GF-D8 (cell line): ENCODE measurements at regions not wholly inside any gene's neighbourhood (a gene's known extent, or its start where the extent isn't known, plus 50 kb on each side); places are given as distances from the start of the nearest gene placed in this dataset.

ENCODE experiments used
- DNase-seq: peaks from one replicate; lab custom pipeline; 2025; lab: John Stamatoyannopoulos, UW

DNA sequence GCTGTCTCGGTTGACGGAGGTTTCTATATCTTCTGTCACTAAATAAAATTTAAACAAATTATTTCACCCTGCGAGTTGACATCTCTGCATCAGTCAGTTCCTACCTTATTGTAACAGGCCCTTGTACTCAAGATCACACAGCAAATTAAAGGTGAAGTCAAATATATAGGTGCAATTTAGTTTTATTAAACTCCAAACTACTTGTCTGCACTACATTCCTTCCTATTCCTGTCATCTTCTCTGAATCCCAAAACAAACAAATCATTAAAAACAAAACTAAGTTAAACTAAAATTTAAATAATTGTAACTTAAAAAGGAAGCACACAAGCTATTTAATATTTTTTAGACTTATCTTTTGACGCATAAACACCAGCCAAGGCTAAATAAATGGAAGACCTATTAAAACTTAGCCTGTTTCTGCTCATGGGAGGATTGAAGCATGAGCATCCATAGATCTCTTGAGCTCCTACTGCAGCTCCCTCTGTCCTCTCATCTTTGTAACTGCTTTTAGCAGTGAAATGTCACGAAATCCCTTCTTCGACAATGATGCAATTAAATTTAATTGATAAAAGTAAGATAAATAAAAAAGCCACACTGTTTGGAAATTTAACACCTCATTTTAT, 1152.3 kb upstream of the GJE1 start:
- no peak for DNase-seq

DNA sequence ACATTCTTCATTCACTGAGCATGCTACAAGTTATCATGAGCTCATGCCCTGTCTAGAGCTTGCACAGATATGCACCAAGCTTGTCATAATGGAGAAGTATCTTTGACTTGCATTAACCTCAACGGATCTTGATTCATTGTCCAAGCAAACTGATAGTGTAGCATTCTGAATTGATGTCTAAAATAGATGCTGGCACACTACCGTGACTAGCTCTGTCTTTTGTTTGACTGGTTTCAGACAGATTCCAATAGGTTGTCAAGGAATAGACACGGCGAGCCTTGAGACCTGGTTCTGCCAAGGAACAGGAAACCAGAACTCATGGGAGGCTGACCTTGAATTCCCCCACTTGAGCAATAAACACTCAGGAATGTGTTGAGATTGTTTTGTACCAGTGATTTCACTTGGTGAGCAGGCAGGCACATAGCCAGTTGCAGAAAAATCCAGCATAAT, 1153.1 kb upstream of the GJE1 start:
- DNase-seq: no peak

DNA sequence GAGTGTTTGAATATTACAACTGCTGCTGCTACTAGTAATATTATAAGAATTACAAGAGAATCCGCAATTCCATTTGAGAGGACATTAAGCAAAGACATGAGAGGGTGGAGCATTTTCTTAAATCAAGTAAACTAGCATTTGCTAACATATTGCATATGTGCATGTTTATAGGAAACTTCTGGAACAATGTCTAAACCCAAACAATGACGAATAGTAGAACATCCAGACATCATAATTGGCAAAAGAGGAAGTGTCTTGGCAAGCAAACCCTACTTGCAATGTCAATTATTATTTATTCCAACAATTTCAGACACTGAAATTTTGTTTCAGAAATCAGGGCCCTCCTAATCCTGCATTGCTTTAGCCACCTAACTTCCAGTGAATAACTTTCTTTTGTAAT, 1155.3 kb upstream of the GJE1 start:
- no peak for DNase-seq

DNA sequence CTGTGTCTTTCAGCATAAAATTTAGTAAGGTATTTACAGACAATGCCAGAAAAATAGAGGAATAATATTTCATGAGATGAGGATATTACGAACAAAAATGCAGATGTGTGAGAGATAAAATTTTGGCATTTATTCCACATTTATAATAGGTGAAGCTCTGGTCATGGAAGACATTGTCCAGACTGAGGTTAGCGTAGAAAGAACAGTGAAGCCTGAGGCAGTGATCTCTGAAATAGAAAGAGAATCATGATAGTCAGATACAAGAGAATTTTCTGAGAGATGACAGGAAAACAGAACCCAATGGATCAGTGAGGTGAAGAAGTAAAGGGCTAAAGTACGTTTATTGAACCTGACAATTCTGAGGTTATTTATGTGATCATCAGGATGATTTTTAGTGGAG, 1155.9 kb upstream of the GJE1 start:
- no peak for DNase-seq

DNA sequence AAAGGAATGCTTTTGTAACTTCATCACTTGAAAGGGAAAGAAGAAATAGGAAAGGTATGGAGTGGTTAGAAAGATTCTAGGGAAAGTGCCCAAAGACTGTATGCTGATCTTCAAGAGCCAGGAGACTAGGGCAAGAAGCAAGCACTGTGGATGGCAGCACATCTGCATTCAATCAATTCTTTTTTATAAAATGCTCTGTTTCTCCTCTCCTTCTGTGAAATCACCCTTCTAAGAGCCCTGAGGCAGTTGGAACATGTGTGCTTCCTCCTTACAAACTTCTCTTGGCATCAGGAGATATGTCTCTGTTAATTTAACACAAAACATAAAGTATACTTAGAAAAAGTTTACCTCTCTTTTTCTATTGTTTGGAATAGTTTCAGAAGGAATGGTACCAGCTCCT, 1162.2 kb upstream of the GJE1 start:
- DNase-seq: no peak

DNA sequence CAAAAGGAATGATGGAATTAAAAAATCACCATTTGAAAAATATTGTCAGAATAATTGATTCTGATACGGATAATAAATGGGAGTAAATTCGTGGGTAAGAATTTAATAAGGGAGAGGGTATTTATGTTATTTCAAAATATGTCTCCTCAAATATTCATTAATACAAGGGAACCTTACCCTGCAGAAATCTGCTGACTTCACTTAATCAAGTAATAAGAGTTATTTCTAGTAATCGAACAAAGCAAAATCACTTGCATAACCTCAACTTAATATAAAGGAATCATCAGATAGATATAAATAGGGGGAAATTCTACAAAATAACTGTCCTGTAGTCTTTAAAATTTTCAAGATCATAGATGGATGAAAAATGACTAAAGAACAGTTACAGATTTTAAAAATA, 1164.7 kb upstream of the GJE1 start:
- no peak for DNase-seq

DNA sequence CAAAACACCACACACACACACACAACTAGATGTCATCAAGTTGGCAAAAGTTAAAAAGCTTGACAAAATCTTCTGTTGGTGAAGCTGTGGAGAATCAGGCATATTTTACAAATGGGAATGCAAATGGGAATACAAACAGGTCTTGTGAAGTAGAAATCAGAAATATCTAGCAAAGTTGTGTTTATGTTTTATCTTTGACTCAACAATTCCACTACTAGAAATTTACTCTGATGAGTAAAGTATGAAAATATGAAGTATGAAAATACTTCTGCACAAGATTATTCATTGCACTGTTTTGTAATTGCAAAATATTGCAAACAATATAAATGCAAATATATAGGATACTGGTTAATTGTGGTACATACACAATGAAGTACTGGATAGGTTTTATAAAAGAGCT, 1166.0 kb upstream of the GJE1 start:
- no peak for DNase-seq

GRCh38 chr6:140960566-140960965, 1172.2 kb upstream of the GJE1 start:
- DNase-seq: no peak

DNA sequence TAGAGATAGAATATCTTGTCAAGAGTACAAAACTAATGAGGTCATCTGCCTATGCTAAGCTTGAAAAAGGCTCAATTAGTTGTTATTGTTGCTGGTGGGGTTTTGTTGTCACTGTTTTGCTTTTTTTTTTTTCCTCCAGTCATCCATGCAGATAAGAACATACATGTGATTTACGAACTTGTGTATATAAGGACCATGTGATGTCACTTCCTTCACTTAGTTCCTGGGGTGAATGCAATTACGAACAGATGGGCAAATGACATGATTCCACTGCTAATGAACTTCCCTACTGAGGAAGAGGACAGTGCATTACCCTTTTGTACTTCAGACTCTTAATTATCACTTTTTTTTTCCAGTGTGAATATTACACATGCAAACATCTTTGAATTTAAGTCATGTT, 1175.3 kb upstream of the GJE1 start:
- no peak for DNase-seq

GRCh38 chr6:140956571-140957369, 1176.0 kb upstream of the GJE1 start:
- DNase-seq: no peak

GRCh38 chr6:140940251-140940925, 1192.3 kb upstream of the GJE1 start:
- DNase-seq: no peak

DNA sequence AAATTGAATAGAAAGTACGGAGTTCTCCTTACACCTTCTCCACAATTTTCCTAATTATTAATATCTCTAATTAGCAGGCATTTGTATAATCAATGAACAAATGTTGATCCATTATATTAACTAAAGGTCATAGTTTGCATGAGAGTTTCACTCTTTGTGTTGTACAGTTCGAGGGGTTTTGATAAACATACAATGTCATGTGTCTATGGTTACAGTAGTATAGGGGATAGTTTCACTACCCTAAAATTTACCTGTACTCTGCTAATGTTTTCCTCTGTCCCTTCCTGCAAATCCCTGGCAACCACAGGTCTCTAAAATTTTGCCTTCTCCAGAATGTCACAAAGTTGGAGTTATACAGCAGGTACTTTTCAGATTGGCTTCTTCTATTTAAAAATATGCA, 1199.8 kb upstream of the GJE1 start:
- no peak for DNase-seq

GRCh38 chr6:140931581-140931980, 1201.1 kb upstream of the GJE1 start:
- DNase-seq: no peak

DNA sequence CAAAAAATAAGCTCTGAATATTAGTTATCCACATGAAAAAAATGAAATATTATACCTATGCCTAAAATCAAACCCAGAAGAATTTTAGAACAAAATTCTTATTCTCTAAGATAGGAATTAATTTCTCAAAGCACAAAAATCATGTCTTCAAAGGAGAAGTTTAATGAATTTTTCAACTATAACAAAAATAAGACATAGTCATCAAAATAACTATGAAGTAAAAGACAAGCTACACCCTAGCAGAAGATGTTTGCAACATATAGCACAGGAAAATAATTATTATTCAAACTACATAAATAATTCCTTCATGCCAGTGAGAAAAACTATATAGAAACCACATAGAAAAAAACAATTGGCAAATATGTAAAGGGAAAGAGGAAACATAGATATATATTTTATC, 1203.6 kb upstream of the GJE1 start:
- DNase-seq: no peak

DNA sequence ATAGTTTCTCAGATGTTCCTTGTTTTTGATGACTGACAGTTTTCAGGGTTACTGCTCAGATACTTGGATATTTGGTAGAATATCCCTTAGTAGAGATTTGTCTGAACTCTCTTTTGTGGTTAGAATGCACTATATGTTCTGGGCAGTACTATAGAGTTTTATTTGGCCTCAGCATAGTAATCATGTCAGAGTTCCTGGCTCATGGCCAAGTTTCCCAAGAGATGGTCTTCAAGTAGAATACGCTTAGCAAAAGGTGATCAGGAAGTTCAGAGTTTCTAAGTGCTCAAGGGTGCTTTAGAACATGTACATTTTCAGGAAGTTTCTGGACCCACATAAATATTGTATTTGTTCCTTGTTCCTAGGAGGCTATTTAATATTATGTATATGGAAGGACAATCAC, 1209.7 kb upstream of the GJE1 start:
- DNase-seq: no peak

DNA sequence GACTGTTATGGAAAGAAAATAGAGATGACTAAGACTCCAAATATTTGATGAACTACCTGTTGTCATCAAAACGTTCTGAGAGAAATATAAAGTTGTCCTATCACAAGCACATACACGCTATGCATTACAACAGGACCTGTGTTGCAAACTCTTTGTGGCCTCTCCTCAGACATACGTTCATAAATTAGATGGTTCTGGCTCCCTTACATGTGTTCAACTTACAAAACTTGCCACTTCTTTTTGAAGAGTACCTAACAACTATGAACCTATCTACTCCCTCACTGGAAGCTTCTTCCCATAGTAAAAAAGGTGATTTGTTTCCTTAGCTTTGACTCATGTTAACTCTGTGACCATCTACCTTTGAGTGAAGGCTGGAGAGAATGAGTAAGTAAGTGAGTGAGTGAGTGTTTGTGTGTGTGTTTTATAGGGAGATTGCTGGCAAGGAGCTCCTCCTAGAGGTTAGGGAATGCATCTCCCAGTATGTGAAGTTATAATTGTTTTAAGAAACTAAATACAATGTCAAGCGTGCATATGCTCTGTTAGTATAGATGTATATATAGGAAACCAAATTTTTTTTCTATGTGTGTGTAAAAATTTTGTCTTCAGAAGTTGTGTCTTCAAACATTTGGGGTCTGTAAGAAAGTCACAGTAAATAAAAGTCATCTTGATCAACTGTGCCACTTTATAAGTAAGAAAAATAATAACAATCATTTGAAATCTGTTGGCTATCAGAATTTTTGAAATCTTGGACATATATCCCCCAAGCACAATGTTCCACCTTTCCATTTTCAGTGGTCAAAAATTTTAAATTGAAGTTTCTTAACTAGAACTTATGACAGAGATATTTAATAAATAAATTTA, 1211.1 kb upstream of the GJE1 start:
- DNase-seq: no peak

GRCh38 chr6:140917911-140918310, 1214.8 kb upstream of the GJE1 start:
- DNase-seq: no peak

DNA sequence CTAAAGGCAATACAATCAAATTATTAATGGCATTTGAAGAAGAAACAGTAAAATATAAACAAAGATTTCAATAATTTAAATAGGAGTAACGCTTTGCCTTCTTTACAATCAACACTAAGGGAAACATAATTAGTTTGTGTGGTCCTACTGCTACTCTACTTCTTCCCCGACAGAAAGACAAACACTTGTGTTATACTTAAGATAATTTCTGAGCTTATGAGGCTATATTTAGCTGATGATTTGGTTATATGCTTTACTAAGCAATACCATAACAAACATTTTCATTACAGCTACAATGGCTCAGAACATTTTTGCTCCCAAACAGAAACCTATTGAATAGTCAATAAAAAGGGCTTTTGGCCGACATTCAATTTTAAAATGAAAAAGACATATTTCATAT, 1217.2 kb upstream of the GJE1 start:
- no peak for DNase-seq

- DNase-seq: no peak
Measured at GRCh38 chr6:140915103-140915502, 1217.6 kb upstream of the GJE1 start.

DNA sequence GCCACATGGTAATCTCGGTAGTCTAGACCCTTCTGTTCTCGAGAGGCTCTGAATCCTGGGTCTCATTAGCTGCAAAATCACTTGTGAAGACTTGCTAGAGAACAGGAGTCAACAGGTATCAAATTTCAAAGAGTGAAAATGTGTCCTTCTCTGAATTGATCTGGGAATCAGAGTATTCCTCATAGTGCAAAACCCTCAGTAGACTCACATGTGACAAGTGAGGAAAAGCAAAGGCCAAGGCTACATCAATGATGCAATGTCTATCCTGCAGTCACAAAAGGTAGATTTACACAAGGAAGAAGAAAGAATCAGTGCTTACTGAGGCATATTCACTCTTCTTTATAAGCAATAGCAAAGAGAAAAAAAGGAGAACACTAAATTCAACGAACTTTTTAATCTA, 1220.0 kb upstream of the GJE1 start:
- DNase-seq: no peak

DNA sequence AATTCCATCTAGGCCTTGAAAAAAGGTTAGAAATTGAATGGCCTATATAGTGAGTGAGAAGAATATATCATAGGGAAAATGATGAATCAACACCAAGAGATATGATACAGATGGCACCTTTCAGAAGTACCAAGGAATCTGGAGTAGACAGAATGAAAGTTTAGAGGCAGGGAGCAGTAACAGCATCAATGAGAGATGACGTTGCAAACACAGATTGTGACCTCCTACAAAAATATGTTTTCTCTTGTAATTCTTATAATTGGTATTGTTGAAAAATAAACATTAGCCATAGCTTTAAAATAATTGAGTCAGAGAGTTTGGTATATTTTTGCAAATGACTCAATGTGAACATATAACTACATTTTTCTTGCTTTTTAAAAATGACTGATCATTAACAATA, 1223.1 kb upstream of the GJE1 start:
- no peak for DNase-seq

DNA sequence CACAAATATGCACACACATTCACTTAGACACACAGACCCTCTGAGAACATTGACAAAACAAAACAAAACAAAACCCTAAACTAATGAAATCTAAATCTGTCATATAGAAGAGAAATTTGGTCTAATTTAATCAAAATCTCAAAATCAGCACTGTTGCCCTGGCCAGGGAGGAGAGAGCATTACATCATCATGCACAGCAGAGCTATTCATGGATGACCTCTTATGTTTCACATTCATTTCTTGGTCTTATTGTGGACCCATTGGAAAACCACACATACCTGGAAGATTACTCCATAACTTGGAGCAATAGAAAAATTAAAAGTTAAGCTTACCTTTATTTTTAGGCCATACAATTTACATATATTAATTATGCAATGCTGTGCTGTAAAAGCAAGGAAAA, 1223.6 kb upstream of the GJE1 start:
- no peak for DNase-seq
